PC-9 (cell line): ENCODE measurements at regions not wholly inside any gene's neighbourhood (a gene's known extent, or its start where the extent isn't known, plus 50 kb on each side); places are given as distances from the start of the nearest gene placed in this dataset.

Experiments used
- BruUV-seq: library from RNA; stranded (reverse); fragments of 400-500 nt; replicated peaks from 2 replicates; lab custom pipeline; 2021; lab: Mats Ljungman, UMichigan
- CTCF ChIA-PET: fragments of 300-600 bp; sonication (Branson Sonifier 250); formaldehyde crosslinking; loops from one replicate; lab custom pipeline; 2022; ENCODE audit warnings: antibody characterized with exemption; lab: Charles Lee
- POLR2A ChIA-PET: fragments of 300-600 bp; sonication (Branson Sonifier 250); formaldehyde crosslinking; loops from one replicate; lab custom pipeline; 2022; ENCODE audit warnings: antibody characterized with exemption; ENCODE audit not compliant: unreplicated experiment; lab: Charles Lee
- DNase-seq, 2 experiments: peaks; one replicate each; pipeline versions ENCODE4 v3.0.0 to v3.0.0-alpha.2; 2015 to 2022; ENCODE audit warnings: mixed read lengths in 1 of 2
- H2AFZ ChIP-seq: fragments of 200-600 bp; sonication (generic); 2 replicates; pipeline ENCODE4 v1.8.1; 2017; ENCODE audit warnings: antibody characterized with exemption
- H3F3A ChIP-seq: fragments of 200-600 bp; sonication (generic); 2 replicates; pipeline ENCODE4 v1.8.1; 2017; ENCODE audit warnings: antibody characterized with exemption, mild to moderate bottlenecking, low read depth; ENCODE audit not compliant: insufficient read depth
- H3K27ac ChIP-seq: fragments of 200-600 bp; sonication (generic); 2 replicates; pipeline ENCODE4 v1.6.1; 2016; ENCODE audit warnings: mixed run types
- H3K27me3 ChIP-seq: fragments of 200-600 bp; sonication (generic); 2 replicates; pipeline ENCODE4 v1.6.1; 2016; ENCODE audit warnings: low read depth, mixed run types; ENCODE audit not compliant: insufficient read depth
- H3K36me3 ChIP-seq: fragments of 200-600 bp; sonication (generic); 2 replicates; pipeline ENCODE4 v1.6.1; 2016; ENCODE audit warnings: low read depth, mixed run types
- H3K4me1 ChIP-seq: fragments of 200-600 bp; sonication (generic); replicated peaks from 2 replicates; pipeline ENCODE4 v1.6.1; 2016; ENCODE audit warnings: mixed run types; ENCODE audit not compliant: insufficient read depth
- H3K4me2 ChIP-seq: fragments of 200-600 bp; sonication (generic); 2 replicates; pipeline ENCODE4 v1.6.1; 2017; ENCODE audit warnings: mixed run types
- H3K4me3 ChIP-seq: fragments of 200-600 bp; sonication (generic); 2 replicates; pipeline ENCODE4 v1.6.1; 2016; ENCODE audit warnings: mixed run types
- H3K79me2 ChIP-seq: fragments of 200-600 bp; sonication (generic); 2 replicates; pipeline ENCODE4 v1.6.1; 2017; ENCODE audit warnings: low read depth, mixed run types
- H3K9me2 ChIP-seq: fragments of 200-600 bp; sonication (generic); 2 replicates; pipeline ENCODE4 v1.8.1; 2017; ENCODE audit warnings: mild to moderate bottlenecking; ENCODE audit not compliant: insufficient read depth
- H3K9me3 ChIP-seq: fragments of 200-600 bp; sonication (generic); 2 replicates; pipeline ENCODE4 v1.8.1; 2016; ENCODE audit warnings: low read depth; ENCODE audit not compliant: insufficient read depth
- H4K20me1 ChIP-seq: fragments of 200-600 bp; sonication (generic); 2 replicates; pipeline ENCODE4 v1.8.1; 2017; ENCODE audit not compliant: insufficient read depth
- CTCF ChIP-seq: fragments of 200-600 bp; sonication (generic); conservative IDR thresholded peaks from 2 replicates; pipeline ENCODE4 v1.6.1; 2017; ENCODE audit warnings: mixed run types, antibody characterized with exemption, mild to moderate bottlenecking, moderate library complexity
- EZH2 ChIP-seq: fragments of 200-600 bp; sonication (generic); IDR thresholded peaks from 2 replicates; pipeline ENCODE4 v1.8.0; 2017; ENCODE audit warnings: antibody characterized with exemption, low read depth
- intact Hi-C: fragments of 100-400 bp; cut with micrococcal nuclease; formaldehyde crosslinking; loops from one replicate; pipeline ENCODE4 v1.10.0; 2022; ENCODE audit not compliant: unreplicated experiment

DNA sequence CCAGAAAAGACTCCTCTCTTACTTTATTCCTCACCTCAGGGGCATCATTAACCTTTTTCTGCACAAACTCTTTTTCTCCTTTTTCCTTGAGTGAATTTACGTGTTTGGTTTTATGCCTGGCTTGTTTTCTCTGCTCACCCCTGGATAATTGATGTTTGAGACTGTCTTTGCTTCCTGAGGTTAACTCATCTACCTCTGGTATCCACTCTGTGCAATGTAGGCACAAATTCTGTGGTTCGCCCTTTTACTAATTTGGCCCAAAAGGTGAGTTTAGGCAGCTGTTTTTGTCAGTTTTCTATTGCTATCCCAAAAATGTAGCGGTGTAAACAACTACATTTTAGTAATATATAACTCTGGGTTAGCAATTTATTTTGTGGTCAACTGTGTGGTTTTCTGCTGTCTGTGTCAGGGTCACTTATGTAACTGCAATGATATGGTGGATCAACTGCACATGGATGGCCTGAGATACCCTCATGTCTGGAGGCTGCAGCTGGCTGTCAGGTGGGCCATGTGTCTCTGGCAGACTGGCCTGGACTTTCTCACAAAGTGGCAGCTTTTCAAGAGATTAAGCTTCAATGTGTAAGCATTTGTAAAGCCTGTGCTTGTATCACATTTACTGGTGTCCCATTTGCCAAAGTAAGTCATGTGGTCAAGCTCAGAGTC is 329.7 kb downstream of the FSIP2 start:
- Histone ChIP-seq H3F3A (no peaks in the 10 kb centered on the region), H3K4me1 (no peaks in the 10 kb centered on the region), H3K79me2 (no peaks in the 10 kb centered on the region), H2AFZ (no peak overlapping the region), H3K27ac (no peak overlapping the region), H3K9me2 (no peaks in the 10 kb centered on the region), H3K9me3 (no peaks in the 10 kb centered on the region), H3K4me2 (no peak overlapping the region), H3K4me3 (no peak overlapping the region), H3K27me3 (no peaks in the 10 kb centered on the region), H4K20me1 (no peaks in the 10 kb centered on the region), H3K36me3 (no peaks in the 10 kb centered on the region)
- TF ChIP-seq EZH2: no peak
- no peak for TF ChIP-seq CTCF
- ChIA-PET CTCF (no interaction called here), POLR2A (no interaction called here)
- intact Hi-C loops: no loop called here
- DNase-seq: no peak
- no TSS peak for BruUV-seq

- no peaks in the 10 kb centered on the region for H4K20me1 ChIP-seq
- TF ChIP-seq CTCF (no peak), EZH2 (no peak)
- H2AFZ ChIP-seq: no peak overlapping the region
- H3K4me1 ChIP-seq: no peaks in the 10 kb centered on the region
- no peaks in the 10 kb centered on the region for H3K36me3 ChIP-seq
- H3K4me3 ChIP-seq: no peak overlapping the region
- BruUV-seq: no TSS peak
- intact Hi-C loops: no loop called here
- H3K9me3 ChIP-seq: no peaks in the 10 kb centered on the region
- H3K4me2 ChIP-seq: no peak overlapping the region
- no peaks in the 10 kb centered on the region for H3K79me2 ChIP-seq
- no peaks in the 10 kb centered on the region for H3K27me3 ChIP-seq
- H3K9me2 ChIP-seq: no peaks in the 10 kb centered on the region
- H3F3A ChIP-seq: no peaks in the 10 kb centered on the region
- H3K27ac ChIP-seq: no peak overlapping the region
- DNase-seq: no peak
- ChIA-PET CTCF (no interaction called here), POLR2A (no interaction called here)
Measured at GRCh38 chr2:186069676-186070075, 331.1 kb downstream of the FSIP2 start.

- POLR2A ChIA-PET: no interaction called here
- Histone ChIP-seq H2AFZ (no peak overlapping the region), H3F3A (no peaks in the 10 kb centered on the region), H3K4me2 (no peak overlapping the region), H3K4me1 (no peaks in the 10 kb centered on the region), H3K36me3 (no peaks in the 10 kb centered on the region), H3K9me3 (no peaks in the 10 kb centered on the region), H3K4me3 (no peak overlapping the region), H3K79me2 (no peaks in the 10 kb centered on the region), H3K9me2 (no peaks in the 10 kb centered on the region), H4K20me1 (no peaks in the 10 kb centered on the region), H3K27me3 (no peaks in the 10 kb centered on the region), H3K27ac (no peak overlapping the region)
- TF ChIP-seq EZH2 (no peak), CTCF (no peak)
- CTCF ChIA-PET: no interaction called here
- no peak for DNase-seq
- intact Hi-C loops: no loop called here
- BruUV-seq: no TSS peak
Measured at GRCh38 chr2:186085226-186085625, 346.6 kb downstream of the FSIP2 start.
